NCI-H524 (cell line): ENCODE measurements at regions not wholly inside any gene's neighbourhood (a gene's known extent, or its start where the extent isn't known, plus 50 kb on each side); places are given as distances from the start of the nearest gene placed in this dataset.
"Not testable (repeated sequence)": the region's sequence is repeated elsewhere in the genome, so short reads cannot be mapped to it uniquely, and the experiment has no call there.

Experiments used
- DNase-seq, 2 experiments: peaks; one replicate each; lab custom pipeline; 2025; lab: John Stamatoyannopoulos, UW

GRCh38 chr9:85792057-85792456 lies 50.3 kb upstream of the AGTPBP1 start:
- DNase-seq = not testable (repeated sequence)

GRCh38 chr9:85802978-85803695 lies 61.4 kb upstream of the AGTPBP1 start:
- not testable (repeated sequence) for DNase-seq

- DNase-seq = not testable (repeated sequence)
Observed at GRCh38 chr9:85804847-85805133, 63.0 kb upstream of the AGTPBP1 start.

GRCh38 chr9:85805134-85806005 lies 63.6 kb upstream of the AGTPBP1 start:
- DNase-seq = peak in 1 of 2 experiments; percentile 37

GRCh38 chr9:85808329-85808728 lies 66.6 kb upstream of the AGTPBP1 start:
- DNase-seq = not testable (repeated sequence)

- peak in 1 of 2 experiments; percentile 1 for DNase-seq
Observed at GRCh38 chr9:85813388-85813787, 71.6 kb upstream of the AGTPBP1 start.

GRCh38 chr9:85814800-85815199 lies 73.0 kb upstream of the AGTPBP1 start:
- not testable (repeated sequence) for DNase-seq

- DNase-seq = peak in 1 of 2 experiments; percentile 1
Observed at GRCh38 chr9:85818971-85819370, 77.2 kb upstream of the AGTPBP1 start.

- not testable (repeated sequence) for DNase-seq
Observed at GRCh38 chr9:85820598-85820997, 78.8 kb upstream of the AGTPBP1 start.

- DNase-seq = not testable (repeated sequence)
Observed at GRCh38 chr9:85824949-85825348, 83.2 kb upstream of the AGTPBP1 start.

- not testable (repeated sequence) for DNase-seq
Observed at GRCh38 chr9:85834591-85834990, 92.8 kb upstream of the AGTPBP1 start.

GRCh38 chr9:85843949-85844348 lies 97.0 kb upstream of the NAA35 start:
- DNase-seq = not testable (repeated sequence)

- DNase-seq = not testable (repeated sequence)
Observed at GRCh38 chr9:85847782-85848181, 93.2 kb upstream of the NAA35 start.

- DNase-seq = no peak
Observed at GRCh38 chr9:85858056-85858750, 82.7 kb upstream of the NAA35 start.

GRCh38 chr9:85859765-85860164 lies 81.2 kb upstream of the NAA35 start:
- DNase-seq = no peak

GRCh38 chr9:85861882-85862281 lies 79.1 kb upstream of the NAA35 start:
- DNase-seq = not testable (repeated sequence)

GRCh38 chr9:85863875-85864274 lies 77.1 kb upstream of the NAA35 start:
- no peak for DNase-seq

GRCh38 chr9:85871008-85871407 lies 69.9 kb upstream of the NAA35 start:
- no peak for DNase-seq

GRCh38 chr9:85871683-85872082 lies 69.3 kb upstream of the NAA35 start:
- DNase-seq = not testable (repeated sequence)

GRCh38 chr9:85872463-85872862 lies 68.5 kb upstream of the NAA35 start:
- no peak for DNase-seq

GRCh38 chr9:85876628-85877027 lies 64.3 kb upstream of the NAA35 start:
- DNase-seq = no peak

GRCh38 chr9:85878872-85879597 lies 61.9 kb upstream of the NAA35 start:
- DNase-seq = not testable (repeated sequence)
